OCI-M2 (cell line): ENCODE measurements at regions not wholly inside any gene's neighbourhood (a gene's known extent, or its start where the extent isn't known, plus 50 kb on each side); places are given as distances from the start of the nearest gene placed in this dataset.

Source experiments
- DNase-seq: peaks from one replicate; lab custom pipeline; 2025; ENCODE audit not compliant: unreplicated experiment; lab: John Stamatoyannopoulos, UW

DNA sequence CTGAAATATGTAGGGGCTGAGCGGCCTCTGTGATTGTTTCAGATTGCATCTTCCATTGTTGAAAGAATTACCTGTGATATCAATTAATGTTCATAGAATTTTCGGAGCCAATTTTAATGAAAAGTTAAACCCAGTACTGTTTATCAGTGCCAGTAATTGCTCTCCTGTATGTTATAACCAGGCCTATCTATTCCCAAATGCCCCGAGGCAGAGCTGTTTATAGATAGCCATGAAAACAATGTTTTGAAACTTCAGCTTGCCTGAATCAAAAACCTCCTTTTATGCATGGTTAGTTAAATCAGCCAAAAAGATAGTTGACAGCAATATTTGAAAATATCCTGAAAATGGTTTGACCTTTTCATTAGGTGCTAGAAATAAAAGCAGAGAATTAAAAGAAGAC lies 50.1 kb upstream of the HDAC9 start:
- no peak for DNase-seq
